Smooth muscle cell (in vitro differentiated cells): ENCODE measurements at regions not wholly inside any gene's neighbourhood (a gene's known extent, or its start where the extent isn't known, plus 50 kb on each side); places are given as distances from the start of the nearest gene placed in this dataset.

ENCODE experiments used
- DNase-seq: peaks from one replicate; lab custom pipeline; 2025; ENCODE audit not compliant: unreplicated experiment; lab: John Stamatoyannopoulos, UW
- H2AFZ ChIP-seq: fragments of 200-600 bp; sonication (generic); 2 replicates; pipeline ENCODE4 v1.6.0; 2016; ENCODE audit warnings: antibody characterized with exemption, low read depth, mild to moderate bottlenecking
- H3F3A ChIP-seq: fragments of 200-600 bp; sonication (generic); 2 replicates; pipeline ENCODE4 v1.6.0; 2017; ENCODE audit warnings: antibody characterized with exemption, low read depth
- H3K27ac ChIP-seq: fragments of 200-600 bp; sonication (generic); 2 replicates; pipeline ENCODE4 v1.5.1; 2016; ENCODE audit warnings: low read depth, mild to moderate bottlenecking
- H3K27me3 ChIP-seq: fragments of 200-600 bp; sonication (generic); 2 replicates; pipeline ENCODE4 v1.6.1; 2016; ENCODE audit warnings: low read depth, mild to moderate bottlenecking
- H3K36me3 ChIP-seq: fragments of 200-600 bp; sonication (generic); 2 replicates; pipeline ENCODE4 v1.5.1; 2016; ENCODE audit warnings: low read depth
- H3K4me1 ChIP-seq: fragments of 200-600 bp; sonication (generic); 2 replicates; pipeline ENCODE4 v1.5.1; 2016; ENCODE audit warnings: low read depth
- H3K4me2 ChIP-seq: fragments of 200-600 bp; sonication (generic); 2 replicates; pipeline ENCODE4 v1.6.0; 2016; ENCODE audit warnings: mild to moderate bottlenecking
- H3K4me3 ChIP-seq: fragments of 200-600 bp; sonication (generic); 2 replicates; pipeline ENCODE4 v1.5.1; 2016; ENCODE audit warnings: mild to moderate bottlenecking
- H3K79me2 ChIP-seq: fragments of 200-600 bp; sonication (generic); 2 replicates; pipeline ENCODE4 v1.6.0; 2016; ENCODE audit warnings: low read depth, mild to moderate bottlenecking
- H3K9ac ChIP-seq: fragments of 200-600 bp; sonication (generic); 2 replicates; pipeline ENCODE4 v1.6.0; 2016; ENCODE audit warnings: low read depth
- H3K9me3 ChIP-seq: fragments of 200-600 bp; sonication (generic); replicated peaks from 2 replicates; pipeline ENCODE4 v1.5.1; 2016; ENCODE audit warnings: low read depth
- H4K20me1 ChIP-seq: fragments of 200-600 bp; sonication (generic); 2 replicates; pipeline ENCODE4 v1.6.0; 2016; ENCODE audit warnings: low read depth
- WGBS: methylation state at CpG from one replicate; pipeline ENCODE4 v1.1.7; 2016; ENCODE audit warnings: low lambda C conversion rate; 5-methylcytosine and 5-hydroxymethylcytosine counted together
- TF ChIP-seq, protein P1 (sequence below): fragments of 200-600 bp; sonication (generic); IDR thresholded peaks from 2 replicates; pipeline ENCODE4 v1.5.1; 2017; ENCODE audit warnings: borderline replicate concordance, mild to moderate bottlenecking, antibody characterized with exemption; ENCODE audit not compliant: insufficient read depth, poor library complexity, severe bottlenecking

DNA sequence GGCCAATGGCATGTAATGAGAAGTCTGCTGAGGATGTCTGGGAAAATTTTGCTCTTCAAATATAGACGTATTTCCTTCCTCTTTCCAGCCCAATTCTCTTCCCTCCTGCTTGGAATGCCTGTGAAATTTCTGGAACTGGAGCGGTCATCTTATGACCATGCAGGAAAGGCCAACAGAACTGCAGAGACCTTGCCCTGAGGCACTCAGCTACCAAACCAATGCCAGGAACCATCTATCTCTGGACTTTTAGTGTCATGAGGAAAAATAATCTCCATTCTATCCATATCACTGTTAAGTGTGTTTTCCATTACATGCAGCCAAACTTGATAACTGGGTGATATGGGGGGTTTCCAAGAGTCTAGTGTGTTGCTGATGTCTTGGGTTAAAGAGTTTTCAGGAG, 363.7 kb downstream of the SLC4A3 start:
- no peaks in the 10 kb centered on the region for H3K79me2 ChIP-seq
- peaks cover 12% of the 10 kb centered on the region for H3F3A ChIP-seq

DNA sequence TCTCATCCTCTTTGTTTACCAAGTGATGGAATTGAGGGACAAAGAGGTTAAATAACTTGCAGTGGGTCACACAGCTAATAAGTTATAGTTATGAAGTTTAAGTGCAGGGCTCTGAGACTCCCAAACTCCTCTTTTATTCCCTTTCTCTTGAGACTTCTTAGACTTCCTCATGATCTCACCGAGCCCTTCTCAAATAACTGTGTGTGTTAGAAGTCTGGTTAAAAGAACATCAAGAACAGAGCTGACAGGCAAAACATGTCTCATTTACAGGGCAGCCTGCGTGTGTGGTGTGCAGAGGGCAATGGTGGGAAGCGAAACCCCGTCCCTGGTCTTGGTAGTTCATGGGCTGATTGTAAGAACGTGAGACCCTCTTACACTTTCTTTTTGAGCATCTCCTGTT, 368.0 kb downstream of the SLC4A3 start:
- Histone ChIP-seq H2AFZ (no peak overlapping the region), H4K20me1 (no peaks in the 10 kb centered on the region)
- TF ChIP-seq, protein P1, sequence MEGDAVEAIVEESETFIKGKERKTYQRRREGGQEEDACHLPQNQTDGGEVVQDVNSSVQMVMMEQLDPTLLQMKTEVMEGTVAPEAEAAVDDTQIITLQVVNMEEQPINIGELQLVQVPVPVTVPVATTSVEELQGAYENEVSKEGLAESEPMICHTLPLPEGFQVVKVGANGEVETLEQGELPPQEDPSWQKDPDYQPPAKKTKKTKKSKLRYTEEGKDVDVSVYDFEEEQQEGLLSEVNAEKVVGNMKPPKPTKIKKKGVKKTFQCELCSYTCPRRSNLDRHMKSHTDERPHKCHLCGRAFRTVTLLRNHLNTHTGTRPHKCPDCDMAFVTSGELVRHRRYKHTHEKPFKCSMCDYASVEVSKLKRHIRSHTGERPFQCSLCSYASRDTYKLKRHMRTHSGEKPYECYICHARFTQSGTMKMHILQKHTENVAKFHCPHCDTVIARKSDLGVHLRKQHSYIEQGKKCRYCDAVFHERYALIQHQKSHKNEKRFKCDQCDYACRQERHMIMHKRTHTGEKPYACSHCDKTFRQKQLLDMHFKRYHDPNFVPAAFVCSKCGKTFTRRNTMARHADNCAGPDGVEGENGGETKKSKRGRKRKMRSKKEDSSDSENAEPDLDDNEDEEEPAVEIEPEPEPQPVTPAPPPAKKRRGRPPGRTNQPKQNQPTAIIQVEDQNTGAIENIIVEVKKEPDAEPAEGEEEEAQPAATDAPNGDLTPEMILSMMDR: no peak

More for the DNA sequence above, 363.7 kb downstream of the SLC4A3 start:
- H3K4me3 ChIP-seq: no peak overlapping the region
- H3K27ac ChIP-seq: no peak overlapping the region
- peaks cover 4% of the 10 kb centered on the region for H3K4me1 ChIP-seq
- H4K20me1 ChIP-seq: no peaks in the 10 kb centered on the region
- no peaks in the 10 kb centered on the region for H3K9me3 ChIP-seq
- H3K27me3 ChIP-seq: no peaks in the 10 kb centered on the region
- H3K36me3 ChIP-seq: no peaks in the 10 kb centered on the region
- TF ChIP-seq, protein P1: no peak
- H3K4me2 ChIP-seq: no peak overlapping the region
- no peak overlapping the region for H3K9ac ChIP-seq
- WGBS: 90% methylated on average over 2 of the region's 2 CpGs
- DNase-seq: no peak
- no peak overlapping the region for H2AFZ ChIP-seq

DNA sequence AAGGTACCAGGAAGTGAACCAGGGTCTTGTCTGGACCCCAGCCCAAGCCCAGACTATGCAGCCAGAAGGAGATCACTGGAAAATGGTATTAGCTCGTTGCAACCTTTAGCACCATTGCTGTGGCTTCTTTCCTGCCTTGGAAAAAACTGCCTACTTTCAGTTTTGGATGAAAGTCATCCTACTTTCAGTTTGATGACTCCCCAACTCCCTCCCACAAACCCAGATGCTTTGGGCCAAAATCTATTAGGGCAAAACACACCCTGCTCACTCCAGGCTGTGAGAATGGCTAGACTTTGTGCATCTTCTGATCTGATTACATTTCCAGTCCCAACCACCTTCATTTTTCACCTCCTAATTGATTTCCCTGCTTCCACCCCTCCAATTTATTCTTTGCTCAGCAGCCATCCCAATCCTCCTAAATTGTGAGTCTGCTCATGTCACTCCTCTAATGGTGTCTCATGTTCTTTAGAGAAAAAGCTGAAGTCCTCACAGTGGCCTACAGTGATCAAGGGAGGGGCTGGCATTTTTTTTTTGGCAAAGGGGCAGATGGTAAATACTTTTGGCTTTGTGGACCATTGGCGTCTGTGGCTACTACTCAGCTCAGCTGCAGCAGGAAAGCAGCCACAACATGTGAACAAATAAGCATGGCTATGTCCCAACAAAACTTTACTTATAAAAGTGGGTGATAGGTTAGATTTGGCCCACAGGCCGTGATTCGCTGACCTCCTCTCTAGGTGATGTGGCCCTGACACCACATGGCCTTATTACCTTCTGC, 368.7 kb downstream of the SLC4A3 start:
- Histone ChIP-seq H2AFZ (no peak overlapping the region), H3K79me2 (no peaks in the 10 kb centered on the region), H3K36me3 (no peaks in the 10 kb centered on the region), H3F3A (no peaks in the 10 kb centered on the region), H3K9ac (no peak overlapping the region), H3K4me1 (peaks cover 3% of the 10 kb centered on the region), H3K4me3 (no peak overlapping the region), H3K4me2 (no peak overlapping the region), H3K9me3 (no peaks in the 10 kb centered on the region), H3K27ac (no peak overlapping the region), H4K20me1 (no peaks in the 10 kb centered on the region), H3K27me3 (no peaks in the 10 kb centered on the region)
- 95% methylated on average over 4 of the region's 4 CpGs for WGBS
- DNase-seq: no peak
- TF ChIP-seq, protein P1: no peak

More for the DNA sequence above, 368.0 kb downstream of the SLC4A3 start:
- no peak overlapping the region for H3K9ac ChIP-seq
- H3K36me3 ChIP-seq: no peaks in the 10 kb centered on the region
- no peaks in the 10 kb centered on the region for H3K4me1 ChIP-seq
- WGBS: 80% methylated on average over 5 of the region's 5 CpGs
- no peak overlapping the region for H3K4me2 ChIP-seq
- H3F3A ChIP-seq: no peaks in the 10 kb centered on the region
- H3K4me3 ChIP-seq: no peak overlapping the region
- no peaks in the 10 kb centered on the region for H3K9me3 ChIP-seq
- DNase-seq: no peak
- H3K27me3 ChIP-seq: no peaks in the 10 kb centered on the region
- H3K27ac ChIP-seq: no peak overlapping the region
- no peaks in the 10 kb centered on the region for H3K79me2 ChIP-seq
